Caco-2 (cell line): ENCODE measurements at regions not wholly inside any gene's neighbourhood (a gene's known extent, or its start where the extent isn't known, plus 50 kb on each side); places are given as distances from the start of the nearest gene placed in this dataset.

Experiments
- BruUV-seq: library from RNA; stranded (reverse); fragments of 400-500 nt; replicated peaks from 2 replicates; lab custom pipeline; 2021; lab: Mats Ljungman, UMichigan
- CTCF ChIA-PET: fragments of 300-600 bp; sonication (Branson Sonifier 250); formaldehyde crosslinking; loops from one replicate; lab custom pipeline; 2022; ENCODE audit warnings: antibody characterized with exemption; lab: Charles Lee
- POLR2A ChIA-PET: fragments of 300-600 bp; sonication (Branson Sonifier 250); formaldehyde crosslinking; loops from one replicate; lab custom pipeline; 2022; ENCODE audit warnings: antibody characterized with exemption; lab: Charles Lee
- DNase-seq, 2 experiments: peaks; one replicate each; pipeline versions ENCODE4 v3.0.0 to v3.0.0-alpha.2; 2020 to 2022
- H3K27me3 ChIP-seq: replicated peaks from 2 replicates; pipeline ENCODE4 v1.6.0; 2011; ENCODE audit warnings: low read length; ENCODE audit not compliant: control insufficient read depth, insufficient read depth
- H3K36me3 ChIP-seq: 2 replicates; pipeline ENCODE4 v1.5.1; 2011; ENCODE audit warnings: low read length; ENCODE audit not compliant: control insufficient read depth, insufficient read depth
- H3K4me1 ChIP-seq: fragments of 250-450 bp; sonication (Bioruptor Pico); 2 replicates; pipeline ENCODE4 v1.5.1; 2020; ENCODE audit warnings: mild to moderate bottlenecking
- H3K4me3 ChIP-seq: 2 replicates; pipeline ENCODE4 v1.5.1; 2011; ENCODE audit warnings: low read depth, mild to moderate bottlenecking, control low read depth, low read length
- H3K9me3 ChIP-seq: fragments of 250-450 bp; sonication (Bioruptor Pico); 2 replicates; pipeline ENCODE4 v1.5.1; 2020; ENCODE audit warnings: mild to moderate bottlenecking, moderate library complexity
- H3K27ac Mint-ChIP-seq: one replicate; pipeline ENCODE4 v1.8.0; 2022; ENCODE audit warnings: mixed read lengths; ENCODE audit not compliant: unreplicated experiment
- H3K27me3 Mint-ChIP-seq: one replicate; pipeline ENCODE4 v1.8.0; 2022; ENCODE audit warnings: mixed read lengths; ENCODE audit not compliant: insufficient read depth, unreplicated experiment
- H3K36me3 Mint-ChIP-seq: one replicate; pipeline ENCODE4 v1.8.0; 2022; ENCODE audit warnings: mild to moderate bottlenecking, mixed read lengths; ENCODE audit not compliant: insufficient read depth, unreplicated experiment
- H3K4me1 Mint-ChIP-seq: one replicate; pipeline ENCODE4 v1.8.0; 2022; ENCODE audit warnings: low read depth, mixed read lengths; ENCODE audit not compliant: unreplicated experiment
- H3K4me3 Mint-ChIP-seq: one replicate; pipeline ENCODE4 v1.8.0; 2022; ENCODE audit warnings: mild to moderate bottlenecking, moderate library complexity, mixed read lengths; ENCODE audit not compliant: unreplicated experiment
- H3K9me3 Mint-ChIP-seq: one replicate; pipeline ENCODE4 v1.8.0; 2022; ENCODE audit warnings: mixed read lengths; ENCODE audit not compliant: unreplicated experiment
- CTCF ChIP-seq, 2 experiments: fragments of 200-600 bp in 1 of 2; IDR thresholded peaks; 1 replicate in 1 of 2; 2 replicates in 1 of 2; pipeline versions ENCODE4 v1.5.1 to v1.8.0; 2011 to 2022; ENCODE audit warnings: antibody characterized with exemption in 1 of 2, control low read depth in 1 of 2, inconsistent platforms in 1 of 2, low read depth in 1 of 2, low read length in 1 of 2, mild to moderate bottlenecking in 1 of 2, moderate library complexity in 1 of 2; ENCODE audit not compliant: insufficient read depth in 1 of 2, severe bottlenecking in 1 of 2, unreplicated experiment in 1 of 2
- intact Hi-C: fragments of 100-400 bp; cut with micrococcal nuclease; formaldehyde crosslinking; loops from one replicate; pipeline ENCODE4 v1.10.0; 2022; ENCODE audit not compliant: unreplicated experiment

GRCh38 chr6:1515280-1515679 is 94.4 kb upstream of the FOXC1 start:
- Histone ChIP-seq H3K4me1 (no peaks in the 10 kb centered on the region), H3K4me3 (no peak overlapping the region), H3K9me3 (no peaks in the 10 kb centered on the region), H3K27me3 (no peaks in the 10 kb centered on the region), H3K36me3 (no peaks in the 10 kb centered on the region)
- no peak for TF ChIP-seq CTCF (IDR thresholded peaks at IDR 0.05; ENCODE audit: insufficient read depth in 1 of 2, low read depth in 1 of 2, low read length in 1 of 2, severe bottlenecking in 1 of 2, unreplicated experiment in 1 of 2)
- Mint-ChIP-seq H3K36me3 (no peaks in the 10 kb centered on the region), H3K4me1 (no peaks in the 10 kb centered on the region), H3K27ac (no peak overlapping the region), H3K9me3 (no peaks in the 10 kb centered on the region), H3K4me3 (no peak overlapping the region), H3K27me3 (peaks cover 8% of the 10 kb centered on the region)
- no peak for DNase-seq
- intact Hi-C loops = no loop called here
- CTCF ChIA-PET = no interaction called here
- POLR2A ChIA-PET = no interaction called here
- BruUV-seq = no TSS peak

GRCh38 chr6:1515781-1516180 is 93.9 kb upstream of the FOXC1 start:
- H3K4me3 Mint-ChIP-seq = no peak overlapping the region
- no peaks in the 10 kb centered on the region for H3K36me3 Mint-ChIP-seq
- Histone ChIP-seq H3K27me3 (no peaks in the 10 kb centered on the region), H3K4me3 (no peak overlapping the region), H3K9me3 (no peaks in the 10 kb centered on the region), H3K4me1 (no peaks in the 10 kb centered on the region), H3K36me3 (no peaks in the 10 kb centered on the region)
- POLR2A ChIA-PET = no interaction called here
- BruUV-seq = no TSS peak
- CTCF ChIA-PET = no interaction called here
- H3K9me3 Mint-ChIP-seq = no peaks in the 10 kb centered on the region
- H3K27ac Mint-ChIP-seq = no peak overlapping the region
- no peak for DNase-seq
- no peak for TF ChIP-seq CTCF (IDR thresholded peaks at IDR 0.05; ENCODE audit: insufficient read depth in 1 of 2, low read depth in 1 of 2, low read length in 1 of 2, severe bottlenecking in 1 of 2, unreplicated experiment in 1 of 2)
- H3K4me1 Mint-ChIP-seq = no peaks in the 10 kb centered on the region
- peaks cover 11% of the 10 kb centered on the region for H3K27me3 Mint-ChIP-seq
- intact Hi-C loops = no loop called here

GRCh38 chr6:1516742-1517520 is 92.8 kb upstream of the FOXC1 start:
- no peaks in the 10 kb centered on the region for H3K9me3 ChIP-seq
- intact Hi-C loops = no loop called here
- no peaks in the 10 kb centered on the region for H3K9me3 Mint-ChIP-seq
- H3K36me3 Mint-ChIP-seq = no peaks in the 10 kb centered on the region
- no peak overlapping the region for H3K4me3 Mint-ChIP-seq
- H3K27me3 Mint-ChIP-seq = peaks cover 17% of the 10 kb centered on the region
- BruUV-seq = no TSS peak
- no peak overlapping the region for H3K4me3 ChIP-seq
- no peaks in the 10 kb centered on the region for H3K4me1 Mint-ChIP-seq
- no peak for TF ChIP-seq CTCF (IDR thresholded peaks at IDR 0.05; ENCODE audit: insufficient read depth in 1 of 2, low read depth in 1 of 2, low read length in 1 of 2, severe bottlenecking in 1 of 2, unreplicated experiment in 1 of 2)
- no peak overlapping the region for H3K27ac Mint-ChIP-seq
- H3K4me1 ChIP-seq = no peaks in the 10 kb centered on the region
- ChIA-PET CTCF (no interaction called here), POLR2A (no interaction called here)
- no peaks in the 10 kb centered on the region for H3K36me3 ChIP-seq
- no peak for DNase-seq
- H3K27me3 ChIP-seq = no peaks in the 10 kb centered on the region
